CD4-positive, alpha-beta T cell treated with Interleukin-4 for 1 hour (primary cell): ENCODE measurements at regions not wholly inside any gene's neighbourhood (a gene's known extent, or its start where the extent isn't known, plus 50 kb on each side); places are given as distances from the start of the nearest gene placed in this dataset.
A peak's percentile ranks its signal among the peaks of the same experiment; 100 is the strongest.
"Not testable (repeated sequence)": the region's sequence is repeated elsewhere in the genome, so short reads cannot be mapped to it uniquely, and the experiment has no call there.

ENCODE experiments used
- DNase-seq, 2 donors: peaks; one replicate each; pipeline ENCODE4 v3.0.0-alpha.2; 2020 to 2022

GRCh38 chr2:186984966-186985365, 136.0 kb upstream of the ZSWIM2 start:
- no peak for DNase-seq

DNA sequence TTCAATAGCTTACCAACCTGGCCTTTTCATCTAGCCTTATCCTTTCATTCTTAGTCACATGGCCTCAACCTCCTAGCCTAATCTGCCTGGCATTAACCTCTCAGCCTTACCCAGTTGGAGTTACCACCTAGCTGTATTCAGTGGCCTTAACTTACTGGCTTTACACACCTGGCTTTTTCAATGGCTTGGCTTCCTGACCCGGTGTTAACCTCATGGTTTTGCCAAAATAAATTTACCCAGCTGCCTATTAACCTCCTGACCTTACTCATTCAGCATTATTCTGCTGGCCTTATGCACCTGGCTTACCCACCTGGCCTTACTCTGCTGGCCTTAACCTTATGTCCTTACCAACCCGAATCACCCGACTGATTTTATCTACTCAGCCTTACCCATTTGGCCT, 135.5 kb upstream of the ZSWIM2 start:
- no peak for DNase-seq

DNA sequence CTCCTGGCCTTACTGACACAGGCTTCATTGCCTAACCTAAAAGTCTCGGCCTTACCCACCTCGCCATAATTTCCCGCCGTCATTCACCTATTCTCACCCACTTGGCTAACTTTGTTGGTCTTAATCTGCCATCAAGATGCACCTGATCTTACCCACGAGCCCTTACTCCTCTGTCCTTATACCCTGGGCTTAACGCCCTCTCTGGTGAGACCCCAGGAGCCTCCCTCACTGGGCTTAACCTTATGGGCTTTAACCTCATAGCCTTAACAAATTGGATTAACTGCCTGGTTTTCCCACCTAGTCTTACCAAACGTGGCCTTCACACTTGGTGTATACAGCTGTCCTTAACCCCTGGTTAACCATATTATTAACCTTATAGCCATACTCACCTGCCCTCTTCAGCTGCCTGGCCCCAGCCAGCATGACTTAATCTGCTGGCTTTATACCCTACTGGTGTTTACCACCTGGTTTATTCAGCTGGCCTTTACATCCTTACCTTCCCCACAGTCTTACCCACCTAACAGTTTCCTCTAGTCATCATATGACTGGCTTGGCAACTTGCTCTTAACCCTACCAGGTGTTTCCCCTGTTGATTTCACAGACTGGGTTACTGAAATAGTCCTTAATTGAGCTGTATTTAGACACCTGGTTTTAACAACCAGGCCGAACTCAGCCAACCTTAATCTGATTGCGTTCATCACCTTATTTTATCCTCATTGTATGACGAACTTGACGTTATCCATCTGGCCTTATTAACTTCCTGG, 132.0 kb upstream of the ZSWIM2 start:
- no peak for DNase-seq

DNA sequence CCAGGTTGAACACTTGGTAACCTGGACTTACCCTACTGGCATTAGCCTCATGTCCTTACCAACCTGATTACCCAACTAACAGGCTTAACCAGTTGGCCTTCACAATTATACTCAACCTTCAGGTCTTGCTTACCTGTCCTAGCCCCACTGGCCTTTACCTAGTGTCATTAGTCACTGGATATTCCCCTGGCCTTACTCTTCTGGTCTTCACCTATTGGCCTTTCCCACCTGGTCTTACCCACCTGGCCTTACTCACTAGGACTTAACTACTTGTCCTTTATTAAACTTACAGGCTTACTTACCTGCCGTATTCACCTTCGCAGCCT, 131.1 kb upstream of the ZSWIM2 start:
- DNase-seq = no peak

- no peak for DNase-seq
Observed at GRCh38 chr2:186979439-186980116, 130.6 kb upstream of the ZSWIM2 start.

GRCh38 chr2:186977433-186978045, 128.6 kb upstream of the ZSWIM2 start:
- DNase-seq = no peak

- no peak for DNase-seq
Observed at GRCh38 chr2:186976329-186976728, 127.4 kb upstream of the ZSWIM2 start.

GRCh38 chr2:186972281-186972970, 123.5 kb upstream of the ZSWIM2 start:
- no peak for DNase-seq

DNA sequence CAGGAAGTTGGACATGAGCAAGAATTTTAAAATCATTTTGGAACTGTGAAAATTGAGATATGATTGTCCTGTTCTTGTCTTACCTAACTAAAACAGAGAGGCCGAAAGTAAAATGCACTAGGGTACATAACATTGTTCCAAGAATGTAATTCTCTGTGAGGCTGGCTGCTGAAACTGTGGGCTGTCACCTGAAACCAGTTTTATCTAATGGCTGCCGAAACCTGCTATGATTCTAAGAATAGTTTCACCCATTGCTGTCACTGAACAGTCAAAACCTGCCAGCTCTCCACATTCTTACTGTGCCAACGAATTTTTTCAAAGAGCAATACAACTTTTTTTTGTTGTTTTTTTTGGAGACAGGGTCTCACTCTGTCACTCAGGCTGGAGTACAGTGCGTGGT, 119.3 kb upstream of the ZSWIM2 start:
- DNase-seq = no peak

- no peak for DNase-seq
Observed at GRCh38 chr2:186966015-186966414, 117.0 kb upstream of the ZSWIM2 start.

GRCh38 chr2:186962085-186962747, 113.2 kb upstream of the ZSWIM2 start:
- DNase-seq = peak in 1 of 2 donors; percentile 7

- not testable (repeated sequence) for DNase-seq
Observed at GRCh38 chr2:186960241-186960640, 111.3 kb upstream of the ZSWIM2 start.

- DNase-seq = peak in 1 of 2 donors; percentile 5
Observed at GRCh38 chr2:186959486-186959885, 110.5 kb upstream of the ZSWIM2 start.

GRCh38 chr2:186950694-186951093, 101.7 kb upstream of the ZSWIM2 start:
- no peak for DNase-seq

- no peak for DNase-seq
Observed at GRCh38 chr2:186949726-186950256, 100.8 kb upstream of the ZSWIM2 start.

DNA sequence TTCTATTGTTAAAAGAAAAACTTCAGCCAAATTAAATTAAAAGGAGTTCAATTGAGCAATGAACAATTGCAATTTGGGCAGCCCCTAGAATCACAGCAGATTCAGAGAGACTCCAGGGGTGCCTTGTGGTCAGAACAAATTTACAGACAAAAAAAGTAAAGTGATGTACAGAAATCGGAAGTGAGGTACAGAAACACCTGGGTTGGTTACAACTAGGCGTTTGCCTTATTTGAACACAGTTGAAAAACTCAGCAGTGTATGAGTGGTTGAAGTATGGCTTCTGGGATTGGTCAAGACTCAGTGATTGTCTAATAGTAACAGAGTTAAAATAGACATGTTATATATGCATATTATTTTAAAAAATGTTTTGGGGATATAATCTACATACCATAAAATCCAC, 98.5 kb upstream of the ZSWIM2 start:
- no peak for DNase-seq

GRCh38 chr2:186946896-186947467, 98.0 kb upstream of the ZSWIM2 start:
- no peak for DNase-seq

DNA sequence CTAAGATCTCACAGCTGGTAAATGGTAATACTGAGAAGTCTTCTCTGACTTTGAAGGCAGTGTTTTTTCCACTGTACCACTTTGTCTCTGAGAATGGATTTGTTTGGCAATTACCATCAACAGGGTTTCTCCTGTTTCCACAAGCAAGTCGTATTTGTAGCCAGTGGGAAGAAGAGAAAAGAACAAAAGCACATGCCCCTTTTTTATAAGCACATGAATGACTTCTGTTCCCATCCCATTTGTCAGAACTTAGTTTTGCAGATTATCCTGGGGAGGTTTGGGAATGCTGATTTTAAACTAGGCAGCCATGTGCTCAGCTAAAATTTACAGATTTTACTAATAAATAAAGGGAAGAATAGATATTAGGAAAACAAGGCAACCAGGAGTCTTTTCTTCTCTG, 92.9 kb upstream of the ZSWIM2 start:
- DNase-seq = no peak

DNA sequence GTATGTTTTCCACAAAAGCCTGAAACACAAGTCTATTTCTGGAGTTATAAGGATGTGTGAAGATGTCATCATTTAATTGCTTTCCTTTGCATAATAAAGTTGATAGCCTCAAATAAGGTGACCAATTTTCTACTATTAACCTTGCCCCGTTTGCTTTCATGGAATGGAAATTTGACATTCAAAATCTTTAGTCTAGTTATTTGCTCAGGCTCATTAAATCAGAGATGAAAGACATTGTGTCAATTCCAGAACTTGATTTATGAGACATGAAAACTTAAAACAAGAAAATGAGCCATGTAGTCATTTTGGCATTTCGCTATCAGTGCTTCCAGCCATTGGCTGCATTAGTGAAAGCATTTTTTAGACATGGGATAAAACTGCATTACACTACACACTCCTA, 91.5 kb upstream of the ZSWIM2 start:
- no peak for DNase-seq

DNA sequence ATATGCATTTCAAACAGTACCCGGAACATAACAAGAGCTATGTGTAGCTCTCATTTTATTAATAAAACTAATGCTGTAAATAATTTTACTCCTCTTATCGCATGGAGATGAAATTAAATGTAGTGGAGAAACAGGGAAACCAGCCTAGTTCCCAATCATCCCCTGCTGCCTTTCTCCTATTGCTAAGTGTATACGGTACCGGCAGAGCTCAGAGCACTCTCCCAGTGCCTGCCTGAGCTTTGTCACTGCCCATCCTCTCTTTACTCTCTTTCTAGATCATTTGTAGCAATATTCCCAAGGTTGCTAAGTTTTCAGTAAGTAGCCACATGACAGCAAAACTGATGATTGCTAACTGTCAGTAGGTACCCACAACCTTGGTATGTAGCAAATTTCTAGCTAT, 85.5 kb upstream of the ZSWIM2 start:
- DNase-seq = no peak

- DNase-seq = no peak
Observed at GRCh38 chr2:186927867-186928191, 78.9 kb upstream of the ZSWIM2 start.

- DNase-seq = no peak
Observed at GRCh38 chr2:186927185-186927866, 78.4 kb upstream of the ZSWIM2 start.
